ENCODE measurements at regions not wholly inside any gene's neighbourhood (a gene's known extent, or its start where the extent isn't known, plus 50 kb on each side); places are given as distances from the start of the nearest gene placed in this dataset.
A peak's percentile ranks its signal among the peaks of the same experiment; 100 is the strongest.

- no peak overlapping the region for H3K27ac ChIP-seq (ENCODE audit: low read depth in 2 of 2, low read length in 2 of 2)
- intact Hi-C loops (cut with DNase I), result no loop called here
- no peak overlapping the region for H3K9ac ChIP-seq (ENCODE audit: low read length in 3 of 3)
- no peaks in the 10 kb centered on the region for H3K27me3 ChIP-seq (ENCODE audit: control insufficient read depth, insufficient read depth, low read length)
- TF ChIP-seq CTCF (IDR thresholded peaks at IDR 0.05; ENCODE audit: borderline replicate concordance, extremely low read depth, insufficient read depth), result no peak
- no peaks in the 10 kb centered on the region for H3K36me3 ChIP-seq (ENCODE audit: control insufficient read depth in 2 of 3, insufficient read depth in 3 of 3, low read length in 3 of 3)
- H3K9me3 ChIP-seq (ENCODE audit: control insufficient read depth in 2 of 3, insufficient read depth in 1 of 3, low read length in 3 of 3), result no peaks in the 10 kb centered on the region
- H3K4me3 ChIP-seq (ENCODE audit: low read length in 3 of 3), result no peak overlapping the region
- FAIRE-seq (no peak), DNase-seq (peak in 1 of 5 donors; percentile 33)
- no peaks in the 10 kb centered on the region for H3K4me1 ChIP-seq (ENCODE audit: control insufficient read depth in 2 of 3, insufficient read depth in 2 of 3, low read depth in 1 of 3, low read length in 3 of 3)
These were observed 171.3 kb upstream of the AJAP1 start for GRCh38 chr1:4483021-4483625.

GRCh38 chr1:4485398-4485797 is 169.0 kb upstream of the AJAP1 start:
- Histone ChIP-seq H3K4me1 (ENCODE audit: control insufficient read depth in 2 of 3, insufficient read depth in 2 of 3, low read depth in 1 of 3, low read length in 3 of 3) (no peaks in the 10 kb centered on the region), H3K4me3 (ENCODE audit: low read length in 3 of 3) (no peak overlapping the region), H3K27ac (ENCODE audit: low read depth in 2 of 2, low read length in 2 of 2) (no peak overlapping the region), H3K36me3 (ENCODE audit: control insufficient read depth in 2 of 3, insufficient read depth in 3 of 3, low read length in 3 of 3) (no peaks in the 10 kb centered on the region), H3K9me3 (ENCODE audit: control insufficient read depth in 2 of 3, insufficient read depth in 1 of 3, low read length in 3 of 3) (no peaks in the 10 kb centered on the region), H3K27me3 (ENCODE audit: control insufficient read depth, insufficient read depth, low read length) (no peaks in the 10 kb centered on the region), H3K9ac (ENCODE audit: low read length in 3 of 3) (no peak overlapping the region)
- DNase-seq (peak in 4 of 5 donors; percentile 65 to 85 (median 80)), FAIRE-seq (no peak)
- TF ChIP-seq CTCF (IDR thresholded peaks at IDR 0.05; ENCODE audit: borderline replicate concordance, extremely low read depth, insufficient read depth), result no peak
- intact Hi-C loops (cut with DNase I), result no loop called here

GRCh38 chr1:4485878-4486277 is 168.5 kb upstream of the AJAP1 start:
- DNase-seq, result no peak
- Histone ChIP-seq H3K9me3 (ENCODE audit: control insufficient read depth in 2 of 3, insufficient read depth in 1 of 3, low read length in 3 of 3) (no peaks in the 10 kb centered on the region), H3K27me3 (ENCODE audit: control insufficient read depth, insufficient read depth, low read length) (no peaks in the 10 kb centered on the region), H3K4me1 (ENCODE audit: control insufficient read depth in 2 of 3, insufficient read depth in 2 of 3, low read depth in 1 of 3, low read length in 3 of 3) (no peaks in the 10 kb centered on the region), H3K9ac (ENCODE audit: low read length in 3 of 3) (no peak overlapping the region), H3K27ac (ENCODE audit: low read depth in 2 of 2, low read length in 2 of 2) (no peak overlapping the region), H3K36me3 (ENCODE audit: control insufficient read depth in 2 of 3, insufficient read depth in 3 of 3, low read length in 3 of 3) (no peaks in the 10 kb centered on the region), H3K4me3 (ENCODE audit: low read length in 3 of 3) (no peak overlapping the region)
- TF ChIP-seq CTCF (IDR thresholded peaks at IDR 0.05; ENCODE audit: borderline replicate concordance, extremely low read depth, insufficient read depth), result no peak
- intact Hi-C loops (cut with DNase I), result no loop called here
- no peak for FAIRE-seq

Measured in kidney (tissue), 13 donors.